ENCODE measurements at regions not wholly inside any gene's neighbourhood (a gene's known extent, or its start where the extent isn't known, plus 50 kb on each side); places are given as distances from the start of the nearest gene placed in this dataset.

DNA sequence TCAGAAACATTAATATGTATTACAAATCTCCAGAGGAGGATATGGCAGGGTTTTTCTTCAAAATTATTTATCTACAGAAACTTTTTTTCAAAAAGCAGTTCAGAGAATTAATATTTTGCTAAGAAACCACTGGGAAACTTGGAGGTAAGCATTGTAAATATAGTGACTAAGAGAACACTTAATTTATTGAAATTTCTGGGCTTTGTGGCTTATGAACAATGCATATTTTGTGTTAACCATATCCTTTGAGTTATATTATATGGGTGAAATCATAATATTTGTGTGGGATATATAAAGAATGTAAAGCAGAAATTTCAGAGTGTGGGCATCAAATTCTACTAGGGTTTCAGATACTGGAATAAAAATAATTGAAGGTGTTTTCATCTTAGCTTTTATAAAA, 1059.2 kb downstream of the ZPLD1 start:
- intact Hi-C loops (cut with DNase I, micrococcal nuclease): no loop called here
- TF ChIP-seq, protein P1, sequence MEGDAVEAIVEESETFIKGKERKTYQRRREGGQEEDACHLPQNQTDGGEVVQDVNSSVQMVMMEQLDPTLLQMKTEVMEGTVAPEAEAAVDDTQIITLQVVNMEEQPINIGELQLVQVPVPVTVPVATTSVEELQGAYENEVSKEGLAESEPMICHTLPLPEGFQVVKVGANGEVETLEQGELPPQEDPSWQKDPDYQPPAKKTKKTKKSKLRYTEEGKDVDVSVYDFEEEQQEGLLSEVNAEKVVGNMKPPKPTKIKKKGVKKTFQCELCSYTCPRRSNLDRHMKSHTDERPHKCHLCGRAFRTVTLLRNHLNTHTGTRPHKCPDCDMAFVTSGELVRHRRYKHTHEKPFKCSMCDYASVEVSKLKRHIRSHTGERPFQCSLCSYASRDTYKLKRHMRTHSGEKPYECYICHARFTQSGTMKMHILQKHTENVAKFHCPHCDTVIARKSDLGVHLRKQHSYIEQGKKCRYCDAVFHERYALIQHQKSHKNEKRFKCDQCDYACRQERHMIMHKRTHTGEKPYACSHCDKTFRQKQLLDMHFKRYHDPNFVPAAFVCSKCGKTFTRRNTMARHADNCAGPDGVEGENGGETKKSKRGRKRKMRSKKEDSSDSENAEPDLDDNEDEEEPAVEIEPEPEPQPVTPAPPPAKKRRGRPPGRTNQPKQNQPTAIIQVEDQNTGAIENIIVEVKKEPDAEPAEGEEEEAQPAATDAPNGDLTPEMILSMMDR (IDR thresholded peaks at IDR 0.05): no peak
- Histone ChIP-seq H3K27ac (ENCODE audit: low read depth in 1 of 2, low read length in 2 of 2) (no peak overlapping the region), H3K4me3 (ENCODE audit: low read length) (no peak overlapping the region), H3K27me3 (ENCODE audit: control insufficient read depth in 1 of 2, insufficient read depth in 2 of 2, low read length in 2 of 2) (no peaks in the 10 kb centered on the region), H3K4me1 (ENCODE audit: insufficient read depth, low read length) (no peaks in the 10 kb centered on the region), H3K36me3 (ENCODE audit: insufficient read depth, low read length) (no peaks in the 10 kb centered on the region), H3K9me3 (ENCODE audit: control insufficient read depth in 1 of 2, insufficient read depth in 1 of 2, low read length in 2 of 2) (no peaks in the 10 kb centered on the region)
- no peaks in the 10 kb centered on the region for H3K4me1 Mint-ChIP-seq (ENCODE audit: low read depth)
- no peak overlapping the region for H3K4me3 Mint-ChIP-seq
- H3K27ac Mint-ChIP-seq: no peak overlapping the region
- ChIA-PET POLR2A (no interaction called here), CTCF (no interaction called here)
- DNase-seq: no peak
- no peaks in the 10 kb centered on the region for H3K36me3 Mint-ChIP-seq (ENCODE audit: low read depth)
- peaks cover 4% of the 10 kb centered on the region for H3K9me3 Mint-ChIP-seq
- H3K27me3 Mint-ChIP-seq: no peaks in the 10 kb centered on the region
- no peak for ATAC-seq (ENCODE audit: poor library complexity)

DNA sequence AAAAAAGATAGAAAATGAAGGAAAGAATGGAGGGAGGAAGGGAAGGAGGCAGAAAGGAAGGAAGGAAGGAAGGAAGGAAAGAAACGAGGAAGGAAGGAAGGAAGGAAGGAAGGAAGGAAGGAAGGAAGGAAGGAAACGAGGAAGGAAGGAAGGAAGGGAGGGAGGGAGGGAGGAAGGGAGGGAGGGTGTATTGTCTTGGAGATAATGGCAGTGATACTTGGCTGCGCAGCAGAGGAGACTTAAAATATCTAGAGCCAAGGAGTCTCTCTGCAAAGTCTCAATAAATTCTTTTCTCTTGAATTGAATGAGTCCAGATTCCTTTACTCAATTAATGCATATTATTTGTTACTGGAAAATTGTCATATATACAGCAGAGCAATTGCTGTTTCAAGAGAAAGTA, 1059.7 kb downstream of the ZPLD1 start:
- Mint-ChIP-seq H3K4me1 (ENCODE audit: low read depth) (no peaks in the 10 kb centered on the region), H3K9me3 (peaks cover 4% of the 10 kb centered on the region), H3K4me3 (no peak overlapping the region), H3K27ac (no peak overlapping the region), H3K27me3 (no peaks in the 10 kb centered on the region), H3K36me3 (ENCODE audit: low read depth) (no peaks in the 10 kb centered on the region)
- H3K27ac ChIP-seq (ENCODE audit: low read depth in 1 of 2, low read length in 2 of 2): no peak overlapping the region
- no peak overlapping the region for H3K4me3 ChIP-seq (ENCODE audit: low read length)
- POLR2A ChIA-PET: no interaction called here
- TF ChIP-seq, protein P1 (IDR thresholded peaks at IDR 0.05): no peak
- CTCF ChIA-PET: no interaction called here
- intact Hi-C loops (cut with DNase I, micrococcal nuclease): no loop called here
- no peak for ATAC-seq (ENCODE audit: poor library complexity)
- no peaks in the 10 kb centered on the region for H3K36me3 ChIP-seq (ENCODE audit: insufficient read depth, low read length)
- no peak for DNase-seq
- no peaks in the 10 kb centered on the region for H3K27me3 ChIP-seq (ENCODE audit: control insufficient read depth in 1 of 2, insufficient read depth in 2 of 2, low read length in 2 of 2)
- no peaks in the 10 kb centered on the region for H3K4me1 ChIP-seq (ENCODE audit: insufficient read depth, low read length)
- no peaks in the 10 kb centered on the region for H3K9me3 ChIP-seq (ENCODE audit: control insufficient read depth in 1 of 2, insufficient read depth in 1 of 2, low read length in 2 of 2)

DNA sequence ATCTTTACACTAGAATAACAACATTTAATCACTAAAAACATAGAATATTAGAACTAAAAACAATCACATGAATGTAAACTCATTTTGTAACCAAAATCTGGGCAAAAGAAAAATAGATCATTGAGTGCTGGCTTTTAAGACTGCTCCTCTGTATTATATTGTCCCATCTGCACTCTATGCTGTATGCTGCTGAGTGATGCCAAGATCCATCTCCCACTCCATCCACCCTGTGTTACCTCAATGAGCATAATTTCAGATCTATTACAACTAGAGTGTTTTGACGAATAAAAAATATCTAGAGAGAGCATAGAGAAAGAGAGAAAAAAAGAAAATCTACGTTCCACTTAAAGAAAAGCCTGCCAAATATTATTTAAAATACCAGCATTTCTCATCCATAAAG, 1060.4 kb downstream of the ZPLD1 start:
- H3K27ac ChIP-seq (ENCODE audit: low read depth in 1 of 2, low read length in 2 of 2): no peak overlapping the region
- H3K9me3 ChIP-seq (ENCODE audit: control insufficient read depth in 1 of 2, insufficient read depth in 1 of 2, low read length in 2 of 2): no peaks in the 10 kb centered on the region
- H3K27me3 ChIP-seq (ENCODE audit: control insufficient read depth in 1 of 2, insufficient read depth in 2 of 2, low read length in 2 of 2): no peaks in the 10 kb centered on the region
- TF ChIP-seq, protein P1 (IDR thresholded peaks at IDR 0.05): no peak
- no peaks in the 10 kb centered on the region for H3K36me3 ChIP-seq (ENCODE audit: insufficient read depth, low read length)
- Mint-ChIP-seq H3K4me1 (ENCODE audit: low read depth) (no peaks in the 10 kb centered on the region), H3K27me3 (no peaks in the 10 kb centered on the region), H3K9me3 (no peaks in the 10 kb centered on the region), H3K27ac (no peak overlapping the region), H3K36me3 (ENCODE audit: low read depth) (no peaks in the 10 kb centered on the region), H3K4me3 (no peak overlapping the region)
- CTCF ChIA-PET: no interaction called here
- H3K4me3 ChIP-seq (ENCODE audit: low read length): no peak overlapping the region
- no peaks in the 10 kb centered on the region for H3K4me1 ChIP-seq (ENCODE audit: insufficient read depth, low read length)
- POLR2A ChIA-PET: no interaction called here
- intact Hi-C loops (cut with DNase I, micrococcal nuclease): no loop called here
- DNase-seq (no peak), ATAC-seq (ENCODE audit: poor library complexity) (no peak)
